ENCODE measurements at regions not wholly inside any gene's neighbourhood (a gene's known extent, or its start where the extent isn't known, plus 50 kb on each side); places are given as distances from the start of the nearest gene placed in this dataset.

GRCh38 chr4:135605076-135605475 is 1403.5 kb upstream of the PABPC4L start:
- no peaks in the 10 kb centered on the region for H3K4me1 ChIP-seq
- H3K27me3 ChIP-seq = no peaks in the 10 kb centered on the region
- no peak for ATAC-seq
- no peak for TF ChIP-seq POLR2A (IDR thresholded peaks at IDR 0.05)
- TF ChIP-seq, protein P1, sequence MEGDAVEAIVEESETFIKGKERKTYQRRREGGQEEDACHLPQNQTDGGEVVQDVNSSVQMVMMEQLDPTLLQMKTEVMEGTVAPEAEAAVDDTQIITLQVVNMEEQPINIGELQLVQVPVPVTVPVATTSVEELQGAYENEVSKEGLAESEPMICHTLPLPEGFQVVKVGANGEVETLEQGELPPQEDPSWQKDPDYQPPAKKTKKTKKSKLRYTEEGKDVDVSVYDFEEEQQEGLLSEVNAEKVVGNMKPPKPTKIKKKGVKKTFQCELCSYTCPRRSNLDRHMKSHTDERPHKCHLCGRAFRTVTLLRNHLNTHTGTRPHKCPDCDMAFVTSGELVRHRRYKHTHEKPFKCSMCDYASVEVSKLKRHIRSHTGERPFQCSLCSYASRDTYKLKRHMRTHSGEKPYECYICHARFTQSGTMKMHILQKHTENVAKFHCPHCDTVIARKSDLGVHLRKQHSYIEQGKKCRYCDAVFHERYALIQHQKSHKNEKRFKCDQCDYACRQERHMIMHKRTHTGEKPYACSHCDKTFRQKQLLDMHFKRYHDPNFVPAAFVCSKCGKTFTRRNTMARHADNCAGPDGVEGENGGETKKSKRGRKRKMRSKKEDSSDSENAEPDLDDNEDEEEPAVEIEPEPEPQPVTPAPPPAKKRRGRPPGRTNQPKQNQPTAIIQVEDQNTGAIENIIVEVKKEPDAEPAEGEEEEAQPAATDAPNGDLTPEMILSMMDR (IDR thresholded peaks at IDR 0.05) = no peak
- no peak for TF ChIP-seq POLR2AphosphoS5 (IDR thresholded peaks at IDR 0.05)
- TF ChIP-seq EP300 (IDR thresholded peaks at IDR 0.05) = no peak
- H3K4me3 ChIP-seq = no peak overlapping the region
- WGBS, 2 donors (ENCODE audit: low coverage in 1 of 2) = 36% methylated on average over 1 of the region's 1 CpG
- H3K36me3 ChIP-seq = no peaks in the 10 kb centered on the region
- H3K9me3 ChIP-seq = peaks cover 0 to 6% (median 0%) of the 10 kb centered on the region in 3 donors
- no peak overlapping the region for H3K27ac ChIP-seq

DNA sequence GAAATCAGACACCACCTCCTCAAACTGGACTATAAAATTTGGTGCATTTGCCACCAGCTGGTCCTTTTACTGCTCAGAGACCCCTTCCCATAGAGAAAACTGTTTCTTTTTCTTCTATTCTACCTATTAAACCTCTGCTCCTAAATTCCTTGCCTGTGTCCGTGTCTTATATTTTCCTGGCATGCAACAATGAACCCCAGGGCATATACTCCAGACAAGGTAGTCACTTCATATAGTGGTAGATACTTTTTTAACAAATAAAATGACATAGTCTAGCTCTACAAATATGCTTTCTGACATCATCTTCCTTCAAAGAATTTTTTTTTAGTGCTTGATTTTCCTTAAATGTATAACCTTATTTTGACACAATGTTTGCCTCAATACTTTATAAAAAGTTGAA is 1402.9 kb upstream of the PABPC4L start:
- no peak for ATAC-seq
- Histone ChIP-seq H3K9me3 (peaks cover 0 to 6% (median 0%) of the 10 kb centered on the region in 3 donors), H3K27me3 (no peaks in the 10 kb centered on the region), H3K4me1 (no peaks in the 10 kb centered on the region), H3K4me3 (no peak overlapping the region), H3K27ac (no peak overlapping the region), H3K36me3 (no peaks in the 10 kb centered on the region)
- TF ChIP-seq, protein P1 (IDR thresholded peaks at IDR 0.05) = no peak
- TF ChIP-seq POLR2A (IDR thresholded peaks at IDR 0.05) (no peak), POLR2AphosphoS5 (IDR thresholded peaks at IDR 0.05) (no peak), EP300 (IDR thresholded peaks at IDR 0.05) (no peak)
- 81 to 100% methylated on average over 1 of the region's 1 CpG for WGBS, 2 donors (ENCODE audit: low coverage in 1 of 2)

- no peak overlapping the region for H3K27ac ChIP-seq
- peaks cover 0 to 6% (median 0%) of the 10 kb centered on the region in 3 donors for H3K9me3 ChIP-seq
- H3K36me3 ChIP-seq = no peaks in the 10 kb centered on the region
- no peaks in the 10 kb centered on the region for H3K4me1 ChIP-seq
- H3K4me3 ChIP-seq = no peak overlapping the region
- no peak for ATAC-seq
- TF ChIP-seq POLR2A (IDR thresholded peaks at IDR 0.05) = no peak
- TF ChIP-seq, protein P1 (IDR thresholded peaks at IDR 0.05) = no peak
- WGBS, 2 donors (ENCODE audit: low coverage in 1 of 2) = 67 to 78% methylated on average over 1 of the region's 1 CpG
- H3K27me3 ChIP-seq = no peaks in the 10 kb centered on the region
Measured at GRCh38 chr4:135601351-135601750, 1399.8 kb upstream of the PABPC4L start.

GRCh38 chr4:135598151-135598550 is 1396.6 kb upstream of the PABPC4L start:
- Histone ChIP-seq H3K4me1 (no peaks in the 10 kb centered on the region), H3K27me3 (no peaks in the 10 kb centered on the region), H3K27ac (no peak overlapping the region), H3K36me3 (no peaks in the 10 kb centered on the region), H3K9me3 (peaks cover 0 to 6% (median 0%) of the 10 kb centered on the region in 3 donors), H3K4me3 (no peak overlapping the region)
- TF ChIP-seq EP300 (IDR thresholded peaks at IDR 0.05) (no peak), POLR2A (IDR thresholded peaks at IDR 0.05) (no peak), POLR2AphosphoS5 (IDR thresholded peaks at IDR 0.05) (no peak)
- TF ChIP-seq, protein P1 (IDR thresholded peaks at IDR 0.05) = no peak
- 35 to 38% methylated on average over 1 of the region's 1 CpG for WGBS, 2 donors (ENCODE audit: low coverage in 1 of 2)
- ATAC-seq = no peak

DNA sequence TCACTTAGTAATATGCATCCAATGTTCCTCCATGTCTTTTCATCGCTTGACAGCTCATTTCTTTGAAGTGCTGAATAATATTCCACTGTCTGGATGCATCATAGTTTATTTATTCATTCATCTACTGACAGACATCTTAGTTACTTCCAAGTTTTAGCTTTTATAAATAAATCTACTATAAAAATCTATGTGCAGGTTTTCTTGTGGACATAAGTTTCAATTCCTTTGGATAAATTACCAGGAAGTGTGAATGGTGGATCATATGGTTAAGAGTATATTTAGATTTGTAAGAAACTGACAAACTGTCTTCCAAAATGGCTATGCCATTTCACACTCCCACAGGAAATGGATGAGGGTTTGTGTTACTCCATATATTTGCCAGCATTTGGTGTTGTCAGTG is 1392.9 kb upstream of the PABPC4L start:
- Histone ChIP-seq H3K4me3 (no peak overlapping the region), H3K9me3 (no peaks in the 10 kb centered on the region), H3K36me3 (no peaks in the 10 kb centered on the region), H3K27ac (no peak overlapping the region), H3K4me1 (no peaks in the 10 kb centered on the region), H3K27me3 (no peaks in the 10 kb centered on the region)
- no peak for ATAC-seq
- TF ChIP-seq, protein P1 (IDR thresholded peaks at IDR 0.05) = no peak
- TF ChIP-seq EP300 (IDR thresholded peaks at IDR 0.05) (no peak), POLR2A (IDR thresholded peaks at IDR 0.05) (no peak), POLR2AphosphoS5 (IDR thresholded peaks at IDR 0.05) (no peak)
- WGBS, 2 donors (ENCODE audit: low coverage in 1 of 2) = 87 to 100% methylated on average over 1 of the region's 1 CpG

Measured in gastroesophageal sphincter (tissue), 4 donors.